ENCODE measurements at regions not wholly inside any gene's neighbourhood (a gene's known extent, or its start where the extent isn't known, plus 50 kb on each side); places are given as distances from the start of the nearest gene placed in this dataset.

DNA sequence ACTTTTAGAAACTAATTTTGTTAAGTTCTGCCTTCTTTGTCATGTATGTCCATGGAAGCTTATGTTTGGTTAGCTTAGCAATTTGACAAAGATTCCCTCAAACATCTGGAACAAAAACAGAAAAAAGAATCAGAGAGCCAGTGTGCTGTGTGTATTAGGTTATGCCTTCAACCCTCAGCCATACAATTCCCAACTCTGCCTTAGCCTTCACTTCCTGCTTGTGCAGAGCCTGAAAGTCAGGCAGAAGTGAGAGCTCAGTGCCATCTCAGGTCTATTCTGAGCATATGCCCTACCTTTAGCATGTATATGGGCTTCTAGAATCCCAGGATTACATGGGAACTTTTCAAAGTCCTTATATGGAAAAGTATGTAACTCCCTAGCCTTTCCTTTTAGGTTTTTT is 58.2 kb upstream of the STOX2 start:
- TF ChIP-seq EP300 (IDR thresholded peaks at IDR 0.05) = no peak
- TF ChIP-seq, protein P1, sequence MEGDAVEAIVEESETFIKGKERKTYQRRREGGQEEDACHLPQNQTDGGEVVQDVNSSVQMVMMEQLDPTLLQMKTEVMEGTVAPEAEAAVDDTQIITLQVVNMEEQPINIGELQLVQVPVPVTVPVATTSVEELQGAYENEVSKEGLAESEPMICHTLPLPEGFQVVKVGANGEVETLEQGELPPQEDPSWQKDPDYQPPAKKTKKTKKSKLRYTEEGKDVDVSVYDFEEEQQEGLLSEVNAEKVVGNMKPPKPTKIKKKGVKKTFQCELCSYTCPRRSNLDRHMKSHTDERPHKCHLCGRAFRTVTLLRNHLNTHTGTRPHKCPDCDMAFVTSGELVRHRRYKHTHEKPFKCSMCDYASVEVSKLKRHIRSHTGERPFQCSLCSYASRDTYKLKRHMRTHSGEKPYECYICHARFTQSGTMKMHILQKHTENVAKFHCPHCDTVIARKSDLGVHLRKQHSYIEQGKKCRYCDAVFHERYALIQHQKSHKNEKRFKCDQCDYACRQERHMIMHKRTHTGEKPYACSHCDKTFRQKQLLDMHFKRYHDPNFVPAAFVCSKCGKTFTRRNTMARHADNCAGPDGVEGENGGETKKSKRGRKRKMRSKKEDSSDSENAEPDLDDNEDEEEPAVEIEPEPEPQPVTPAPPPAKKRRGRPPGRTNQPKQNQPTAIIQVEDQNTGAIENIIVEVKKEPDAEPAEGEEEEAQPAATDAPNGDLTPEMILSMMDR (IDR thresholded peaks at IDR 0.05) = no peak
